NAMALWA (cell line): ENCODE measurements at regions not wholly inside any gene's neighbourhood (a gene's known extent, or its start where the extent isn't known, plus 50 kb on each side); places are given as distances from the start of the nearest gene placed in this dataset.

Experiments
- DNase-seq: peaks from one replicate; pipeline ENCODE4 v3.0.0-alpha.2; 2015; ENCODE audit warnings: low spot score

- no peak for DNase-seq
Measured at GRCh38 chr4:22336822-22337221, 179.0 kb downstream of the ADGRA3 start.

- DNase-seq = no peak
Measured at GRCh38 chr4:22334155-22334554, 181.7 kb downstream of the ADGRA3 start.

- DNase-seq = no peak
Measured at GRCh38 chr4:22324422-22324821, 191.4 kb downstream of the ADGRA3 start.

GRCh38 chr4:22323691-22324090, 192.2 kb downstream of the ADGRA3 start:
- no peak for DNase-seq

- DNase-seq = no peak
Measured at GRCh38 chr4:22322996-22323395, 192.9 kb downstream of the ADGRA3 start.

- no peak for DNase-seq
Measured at GRCh38 chr4:22315628-22316027, 200.2 kb downstream of the ADGRA3 start.

- DNase-seq = no peak
Measured at GRCh38 chr4:22313976-22314375, 201.9 kb downstream of the ADGRA3 start.

GRCh38 chr4:22312113-22312512, 203.8 kb downstream of the ADGRA3 start:
- DNase-seq = no peak

- no peak for DNase-seq
Measured at GRCh38 chr4:22301253-22301652, 214.6 kb downstream of the ADGRA3 start.

GRCh38 chr4:22299678-22300077, 216.2 kb downstream of the ADGRA3 start:
- no peak for DNase-seq

- no peak for DNase-seq
Measured at GRCh38 chr4:22287631-22288030, 228.2 kb downstream of the ADGRA3 start.

GRCh38 chr4:22268350-22269025, 247.4 kb downstream of the ADGRA3 start:
- DNase-seq = no peak

- DNase-seq = no peak
Measured at GRCh38 chr4:22264261-22264660, 251.6 kb downstream of the ADGRA3 start.

- DNase-seq = no peak
Measured at GRCh38 chr4:22253431-22253830, 262.4 kb downstream of the ADGRA3 start.

GRCh38 chr4:22246847-22247246, 269.0 kb downstream of the ADGRA3 start:
- DNase-seq = no peak

- DNase-seq = no peak
Measured at GRCh38 chr4:22245294-22245693, 270.6 kb downstream of the ADGRA3 start.

- DNase-seq = no peak
Measured at GRCh38 chr4:22241415-22241814, 274.5 kb downstream of the ADGRA3 start.

- DNase-seq = no peak
Measured at GRCh38 chr4:22240814-22241213, 275.1 kb downstream of the ADGRA3 start.

GRCh38 chr4:22238742-22239141, 277.1 kb downstream of the ADGRA3 start:
- DNase-seq = no peak

- no peak for DNase-seq
Measured at GRCh38 chr4:22237846-22238494, 277.9 kb downstream of the ADGRA3 start.

GRCh38 chr4:22237155-22237751, 278.6 kb downstream of the ADGRA3 start:
- peak; percentile 39 for DNase-seq

GRCh38 chr4:22235698-22236097, 280.2 kb downstream of the ADGRA3 start:
- no peak for DNase-seq

GRCh38 chr4:22233230-22233629, 282.6 kb downstream of the ADGRA3 start:
- no peak for DNase-seq

- no peak for DNase-seq
Measured at GRCh38 chr4:22220965-22221364, 272.4 kb upstream of the KCNIP4 start.
